ENCODE measurements at regions not wholly inside any gene's neighbourhood (a gene's known extent, or its start where the extent isn't known, plus 50 kb on each side); places are given as distances from the start of the nearest gene placed in this dataset.

DNA sequence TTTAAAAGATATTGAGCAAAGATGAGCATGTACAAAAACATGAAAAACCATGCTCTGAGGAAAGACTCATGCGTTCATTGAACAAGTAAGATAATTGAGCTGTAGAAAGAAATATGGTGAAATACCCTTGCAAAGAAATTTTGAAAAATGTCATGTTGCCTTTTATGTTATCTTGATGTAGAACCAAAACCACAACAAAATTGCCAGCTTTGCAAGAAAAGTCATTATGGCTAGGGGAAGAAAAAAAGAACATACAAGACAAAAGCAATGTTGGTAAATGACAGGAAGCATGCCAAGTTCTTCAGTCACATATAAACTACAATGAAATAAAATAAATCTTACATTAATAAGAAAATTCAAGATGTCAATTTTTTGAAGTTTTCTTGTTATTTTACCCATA, 368.0 kb downstream of the IRX1 start:
- no peak for DNase-seq

- DNase-seq = no peak
Observed at GRCh38 chr5:3980156-3980555, 384.5 kb downstream of the IRX1 start.

DNA sequence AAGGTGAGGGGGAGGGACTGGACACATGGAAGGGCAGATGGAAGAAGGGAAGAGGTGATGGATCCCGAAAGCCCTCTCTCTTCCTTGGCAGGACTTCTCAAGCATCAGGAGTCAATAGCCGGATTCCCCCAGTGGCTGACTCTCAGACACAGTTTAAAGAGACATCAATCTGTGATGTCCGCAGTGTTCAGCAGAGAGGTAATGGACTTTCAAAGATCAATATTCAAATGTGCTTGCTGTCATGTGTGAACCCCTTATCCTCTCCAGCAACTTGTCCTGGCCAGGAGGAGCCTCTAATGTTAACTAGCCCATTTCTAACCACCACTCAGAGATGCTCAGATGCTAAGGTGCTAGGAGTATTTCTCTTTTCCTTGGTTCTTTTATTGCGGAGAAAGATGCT, 392.2 kb downstream of the IRX1 start:
- no peak for DNase-seq

DNA sequence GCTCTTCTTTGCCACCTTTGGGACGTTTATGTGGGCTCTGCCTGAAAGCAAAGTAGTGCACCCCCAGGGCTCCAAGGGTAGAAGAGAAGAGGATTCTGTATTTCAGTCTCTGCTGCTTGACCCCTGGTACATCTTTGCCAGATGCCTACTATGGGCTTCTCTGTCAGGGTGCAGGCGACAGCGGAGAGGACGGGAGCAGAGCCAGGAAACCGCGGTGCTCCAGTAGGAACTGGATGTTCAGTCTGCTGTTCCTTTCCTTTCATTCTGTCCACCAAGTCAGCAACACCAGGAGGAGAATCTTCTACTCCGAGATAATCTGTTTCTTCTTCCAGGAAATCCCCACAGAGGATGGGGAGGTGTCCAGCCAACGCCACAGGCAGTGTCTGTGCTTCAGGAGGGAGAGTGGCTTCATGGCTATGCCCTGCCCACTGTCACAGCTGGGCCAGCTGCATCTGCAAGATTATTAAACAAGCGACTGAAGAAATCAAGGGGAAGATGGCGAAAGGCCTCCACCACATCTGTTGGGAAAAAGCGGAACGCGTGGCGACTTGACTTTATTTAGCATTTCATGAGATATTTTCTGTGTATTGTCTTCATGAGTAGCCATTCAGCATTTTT, 398.3 kb downstream of the IRX1 start:
- no peak for DNase-seq

GRCh38 chr5:3994628-3995027, 399.0 kb downstream of the IRX1 start:
- DNase-seq = no peak

- no peak for DNase-seq
Observed at GRCh38 chr5:3995954-3996619, 400.5 kb downstream of the IRX1 start.

- no peak for DNase-seq
Observed at GRCh38 chr5:3996707-3997336, 401.2 kb downstream of the IRX1 start.

DNA sequence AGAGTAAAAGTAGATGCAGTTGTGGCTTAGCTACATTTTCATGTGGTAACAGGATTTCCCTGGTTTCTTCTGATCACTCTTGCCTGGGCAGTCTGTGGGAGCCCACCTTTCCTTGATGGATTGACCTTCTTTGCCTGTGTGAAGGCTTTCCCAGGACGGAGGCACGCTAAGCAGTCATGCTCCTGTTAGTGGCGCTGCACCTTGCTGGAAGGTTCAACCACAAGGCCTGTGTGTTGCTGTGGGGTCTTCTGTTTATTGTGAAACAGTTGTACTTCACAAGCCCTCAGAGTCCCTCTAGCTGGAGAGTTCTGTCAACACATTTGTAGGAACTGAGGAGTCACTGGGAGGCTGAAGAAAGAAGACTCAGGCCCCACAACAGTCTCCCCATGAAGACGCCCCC, 402.0 kb downstream of the IRX1 start:
- DNase-seq = no peak

GRCh38 chr5:3999929-4000328, 404.3 kb downstream of the IRX1 start:
- DNase-seq = no peak

DNA sequence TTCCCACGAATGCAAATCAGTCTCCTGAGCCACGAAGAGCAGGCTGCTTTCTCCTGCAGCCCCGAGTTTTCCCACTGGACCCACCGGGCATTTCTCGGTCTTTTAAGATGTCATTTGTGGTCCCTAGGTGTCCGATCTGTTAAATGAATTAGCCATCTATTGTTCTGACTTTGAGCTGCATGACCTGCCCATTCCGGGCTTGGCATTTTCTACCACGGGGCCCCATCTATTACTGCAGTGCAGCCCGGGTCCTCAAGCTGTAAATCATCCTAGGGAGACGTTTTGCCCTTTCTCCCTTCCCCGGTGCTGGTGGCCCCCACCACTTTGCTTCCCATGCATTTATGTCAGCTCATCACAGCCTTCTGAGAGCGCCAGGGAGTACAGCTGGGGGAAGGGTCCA, 405.4 kb downstream of the IRX1 start:
- no peak for DNase-seq

GRCh38 chr5:4001758-4002533, 406.3 kb downstream of the IRX1 start:
- no peak for DNase-seq

- no peak for DNase-seq
Observed at GRCh38 chr5:4005335-4005734, 409.7 kb downstream of the IRX1 start.

DNA sequence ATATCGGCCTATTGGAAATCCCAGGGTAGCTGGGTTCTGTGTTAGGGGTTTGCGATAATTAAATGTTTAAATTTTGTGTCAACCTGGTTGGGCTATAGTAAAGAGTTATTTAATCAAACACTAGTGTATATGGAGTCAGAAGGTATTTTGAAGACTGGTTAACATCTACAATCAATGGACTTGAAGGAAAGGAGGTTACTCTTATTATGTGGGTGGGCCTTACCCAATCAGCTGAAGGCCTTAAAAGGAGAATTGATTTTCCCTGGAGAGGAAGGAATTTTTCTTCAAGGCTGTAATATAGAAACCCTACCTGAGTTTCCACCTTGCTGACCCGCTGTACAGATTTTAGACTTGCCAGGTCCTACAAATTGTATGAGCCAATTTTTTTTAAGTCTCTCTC, 411.4 kb downstream of the IRX1 start:
- no peak for DNase-seq

- DNase-seq = no peak
Observed at GRCh38 chr5:4011943-4012342, 416.3 kb downstream of the IRX1 start.

- DNase-seq = no peak
Observed at GRCh38 chr5:4013106-4013898, 417.7 kb downstream of the IRX1 start.

- no peak for DNase-seq
Observed at GRCh38 chr5:4015709-4016108, 420.1 kb downstream of the IRX1 start.

DNA sequence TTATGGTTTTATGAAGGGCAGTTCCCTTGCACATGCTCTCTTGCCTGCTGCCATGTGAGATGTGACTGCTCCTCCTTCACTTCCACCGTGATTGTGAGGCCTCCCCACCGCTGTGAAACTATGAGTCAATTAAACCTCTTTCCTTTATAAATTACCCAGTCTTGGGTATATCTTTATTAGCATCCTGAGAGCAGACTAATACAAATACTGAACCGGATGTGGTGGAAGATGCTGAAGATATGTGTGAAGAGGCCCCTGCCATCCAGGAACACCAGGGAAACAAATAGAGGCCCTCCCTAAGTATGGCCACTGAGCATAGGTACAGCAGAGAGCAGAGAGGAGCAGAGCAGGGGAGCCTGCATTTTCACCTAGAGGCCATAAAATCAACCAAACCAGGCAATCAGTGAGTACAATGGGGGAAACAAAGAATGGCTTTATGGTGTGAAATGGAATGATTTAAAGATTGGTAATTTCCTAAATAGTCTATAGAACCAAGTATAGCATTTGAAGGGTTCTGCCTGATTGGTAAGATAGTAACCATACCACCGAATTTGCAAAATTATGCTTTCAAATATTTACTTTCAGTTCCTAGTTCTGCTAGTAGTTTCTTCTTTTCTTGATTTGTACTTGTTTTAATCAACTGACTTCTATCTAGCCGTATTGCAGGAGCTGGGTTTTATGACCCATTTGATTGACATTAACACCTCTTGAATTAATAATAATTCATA, 421.6 kb downstream of the IRX1 start:
- no peak for DNase-seq

DNA sequence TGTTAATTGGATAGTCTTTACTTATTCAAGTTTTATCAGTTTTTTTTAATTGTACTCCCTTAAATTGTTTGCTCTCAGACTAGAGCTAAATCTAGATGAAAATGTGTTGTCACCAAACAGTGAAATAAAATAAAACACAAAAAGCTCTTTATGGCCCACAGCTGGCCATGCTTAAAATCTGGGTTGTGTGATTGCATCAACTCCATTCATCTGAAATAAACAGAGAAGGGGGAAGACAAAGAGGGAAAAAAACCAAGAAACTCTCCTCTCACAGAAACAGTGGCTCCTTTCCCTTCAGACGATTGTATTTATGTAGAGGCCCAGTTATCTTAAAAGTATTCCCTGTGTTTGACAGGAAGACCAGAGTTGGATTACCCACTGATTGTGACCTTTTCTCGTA, 422.4 kb downstream of the IRX1 start:
- no peak for DNase-seq

DNA sequence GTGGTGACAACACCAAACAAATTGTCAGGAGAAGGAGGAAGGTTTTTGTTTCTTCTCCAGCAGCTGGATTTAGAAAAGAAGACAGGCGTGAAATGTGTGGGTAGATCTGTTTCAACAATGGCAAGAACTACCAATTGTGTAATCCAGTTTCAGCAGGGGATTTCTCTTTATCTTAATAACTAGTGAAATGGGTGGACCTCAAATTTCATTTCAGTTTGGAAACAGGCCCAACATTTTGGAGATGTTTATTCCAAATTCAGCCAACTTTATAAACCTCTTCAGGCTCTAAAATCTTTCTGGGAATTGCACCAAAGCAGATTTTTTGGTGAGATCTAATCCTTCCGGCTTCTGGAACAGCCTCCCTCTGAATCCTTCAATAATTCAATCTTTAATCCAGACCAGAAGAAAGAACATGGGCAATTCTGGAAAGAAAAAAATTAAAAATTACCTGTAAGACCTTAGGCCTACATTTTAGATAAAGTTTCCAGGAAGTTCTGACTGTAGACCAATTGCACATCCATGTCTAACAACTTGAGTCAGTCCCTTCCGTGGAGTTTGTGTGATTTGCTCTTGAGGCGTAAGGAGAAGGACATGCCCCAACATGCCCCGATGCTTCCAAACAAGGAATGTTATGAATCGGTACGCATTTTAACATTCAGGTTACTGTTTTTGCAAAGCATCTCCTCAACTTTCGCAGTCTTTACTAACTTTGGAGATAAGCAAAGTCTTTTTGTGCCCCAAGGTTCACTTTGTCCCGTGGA, 423.6 kb downstream of the IRX1 start:
- DNase-seq = no peak

GRCh38 chr5:4019841-4020240, 424.2 kb downstream of the IRX1 start:
- DNase-seq = no peak

DNA sequence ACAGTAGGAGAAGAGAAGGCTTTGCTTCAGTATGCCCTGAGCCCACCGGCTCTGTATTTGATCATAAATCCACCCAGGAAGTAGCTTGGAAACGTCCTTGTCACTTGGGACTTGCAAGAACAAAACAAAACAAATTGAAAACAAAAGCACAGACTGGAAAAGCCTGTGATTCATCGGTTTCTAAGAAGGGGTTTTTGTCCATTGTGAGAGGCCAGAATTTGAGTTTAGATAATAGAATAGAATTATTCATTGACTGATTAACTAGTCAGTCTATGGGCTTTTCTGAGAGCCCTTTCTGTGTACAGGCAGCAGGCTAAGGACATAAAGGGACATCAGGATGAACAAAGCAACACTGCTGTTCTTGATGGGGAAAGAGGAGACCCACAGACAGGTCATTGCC, 424.8 kb downstream of the IRX1 start:
- no peak for DNase-seq

Data from NCI-H69 (cell line).